G401 (cell line): ENCODE measurements at regions not wholly inside any gene's neighbourhood (a gene's known extent, or its start where the extent isn't known, plus 50 kb on each side); places are given as distances from the start of the nearest gene placed in this dataset.

Experiments
- DNase-seq: peaks from one replicate; pipeline ENCODE4 v3.0.0-alpha.2; 2015; ENCODE audit warnings: low spot score
- in situ Hi-C: cut with HindIII; loops from 2 replicates; pipeline ENCODE4 v1.10.0; 2016; ENCODE audit warnings: low sequenced_read_pairs, mixed read lengths

DNA sequence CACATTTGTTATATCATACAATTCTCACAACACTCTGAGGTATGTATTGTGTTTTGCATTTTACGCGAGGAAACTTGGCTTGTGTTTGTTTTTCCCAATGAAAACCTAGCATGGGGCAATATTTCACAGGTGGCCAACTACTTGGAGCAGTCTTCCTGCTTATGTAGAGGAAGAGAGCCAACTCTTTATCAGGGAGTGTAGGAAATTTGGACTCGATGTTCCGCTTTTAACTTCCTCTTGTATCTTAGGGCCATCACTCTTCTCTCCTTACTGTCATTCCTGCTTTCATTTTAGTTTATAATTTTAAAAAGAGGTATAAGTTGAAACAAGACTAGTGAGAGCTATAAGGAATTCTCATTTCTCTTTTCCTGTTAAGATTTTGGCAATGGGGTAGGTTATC, 107.7 kb upstream of the RPS6KA3 start:
- in situ Hi-C loops, result no loop called here
- DNase-seq, result peak; percentile 7

DNA sequence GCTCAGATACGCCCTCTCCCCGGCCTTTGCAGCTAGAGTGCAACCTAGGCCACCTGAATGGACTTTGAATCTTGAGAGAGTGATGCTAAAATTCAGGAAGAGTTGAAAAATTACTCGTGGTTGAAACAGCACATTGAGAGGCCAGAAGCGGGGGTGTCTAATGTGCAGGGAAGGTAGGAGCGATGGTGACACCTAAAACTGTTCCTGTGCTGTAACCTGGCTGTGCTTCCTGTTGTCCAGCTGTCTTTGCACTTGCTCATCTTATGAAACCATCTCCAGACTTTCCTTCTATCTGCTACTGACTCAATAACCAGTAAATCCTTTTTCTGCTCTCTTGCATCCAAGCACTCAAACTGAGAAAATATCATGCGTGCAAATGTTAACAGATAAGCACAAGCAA, 106.4 kb upstream of the RPS6KA3 start:
- DNase-seq, result no peak
- in situ Hi-C loops, result no loop called here

DNA sequence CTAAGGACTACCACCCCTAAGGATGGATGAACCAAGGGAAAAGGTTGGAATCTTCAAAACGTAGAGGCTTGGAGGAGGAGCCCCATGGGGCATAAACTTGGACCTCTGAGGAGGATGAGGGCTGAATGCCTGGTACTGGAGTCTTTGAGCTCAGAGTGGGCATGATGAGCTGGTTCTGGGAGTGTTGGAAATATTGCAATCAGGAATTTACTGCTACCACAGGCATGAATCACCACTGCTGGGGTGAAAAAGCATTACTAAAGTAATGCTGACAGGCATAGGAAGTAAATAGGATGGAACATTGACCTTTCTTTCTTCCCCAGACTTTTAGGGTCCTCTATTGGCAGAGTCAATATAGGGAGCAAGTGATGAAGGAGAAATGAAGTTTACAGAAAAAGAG, 105.8 kb upstream of the RPS6KA3 start:
- in situ Hi-C loops, result no loop called here
- DNase-seq, result no peak

DNA sequence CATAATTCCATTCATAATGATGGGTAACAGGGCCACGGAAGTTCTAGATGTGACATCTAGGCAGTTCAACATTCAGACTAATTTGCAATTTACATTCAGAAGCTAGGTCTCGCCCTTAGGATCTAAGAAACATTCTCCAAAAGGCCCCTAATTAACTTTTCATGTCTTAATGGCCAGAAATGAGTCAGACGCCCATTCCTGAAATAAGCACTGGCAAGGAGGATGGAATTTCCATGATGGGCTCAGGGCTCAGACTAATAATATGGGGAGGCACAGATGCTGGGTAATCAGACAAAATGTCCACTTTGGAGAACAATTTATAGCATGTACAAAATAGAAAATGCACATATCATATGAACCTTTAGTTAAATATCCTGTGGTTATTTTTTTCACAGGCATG, 102.8 kb upstream of the RPS6KA3 start:
- in situ Hi-C loops, result no loop called here
- DNase-seq, result no peak

DNA sequence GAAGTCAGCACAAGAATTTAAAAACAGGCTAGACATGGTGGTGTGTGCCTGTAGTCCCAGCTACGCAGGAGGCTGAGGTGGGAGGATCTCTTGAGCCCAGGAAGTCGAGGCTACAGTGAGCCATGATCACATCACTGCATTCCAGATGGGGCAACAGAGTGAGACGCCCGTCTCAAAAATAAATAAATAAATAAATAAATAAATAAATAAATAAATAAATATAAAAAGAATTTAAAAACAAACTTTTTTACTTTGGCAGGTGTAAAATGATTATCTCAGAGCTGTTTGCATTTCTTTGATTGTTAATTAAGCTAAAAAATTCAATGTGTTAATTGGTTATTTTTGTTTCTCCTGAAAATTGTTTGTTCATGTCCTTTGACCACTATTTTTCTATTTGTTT, 97.5 kb upstream of the RPS6KA3 start:
- in situ Hi-C loops, result no loop called here

DNA sequence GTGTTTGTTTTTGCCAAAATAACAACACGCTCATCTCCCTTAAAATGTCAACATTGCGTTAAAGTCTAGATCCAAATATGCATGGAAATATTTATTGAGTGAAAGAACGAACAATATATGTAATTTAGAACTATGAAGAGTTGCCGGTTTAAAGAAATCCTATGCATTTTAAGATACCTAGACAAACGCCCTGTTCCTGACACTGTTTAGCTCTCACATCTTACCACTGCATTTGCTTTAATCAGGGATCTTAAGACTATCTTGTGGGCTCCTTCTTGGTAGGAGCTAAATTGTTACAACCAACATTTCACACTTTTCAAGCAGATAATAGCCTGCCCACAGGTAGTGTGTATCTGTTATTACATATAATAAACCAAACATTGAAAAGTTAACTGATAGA, 96.6 kb upstream of the RPS6KA3 start:
- in situ Hi-C loops, result no loop called here
- no peak for DNase-seq

More for the DNA sequence above, 97.5 kb upstream of the RPS6KA3 start:
- DNase-seq, result no peak

DNA sequence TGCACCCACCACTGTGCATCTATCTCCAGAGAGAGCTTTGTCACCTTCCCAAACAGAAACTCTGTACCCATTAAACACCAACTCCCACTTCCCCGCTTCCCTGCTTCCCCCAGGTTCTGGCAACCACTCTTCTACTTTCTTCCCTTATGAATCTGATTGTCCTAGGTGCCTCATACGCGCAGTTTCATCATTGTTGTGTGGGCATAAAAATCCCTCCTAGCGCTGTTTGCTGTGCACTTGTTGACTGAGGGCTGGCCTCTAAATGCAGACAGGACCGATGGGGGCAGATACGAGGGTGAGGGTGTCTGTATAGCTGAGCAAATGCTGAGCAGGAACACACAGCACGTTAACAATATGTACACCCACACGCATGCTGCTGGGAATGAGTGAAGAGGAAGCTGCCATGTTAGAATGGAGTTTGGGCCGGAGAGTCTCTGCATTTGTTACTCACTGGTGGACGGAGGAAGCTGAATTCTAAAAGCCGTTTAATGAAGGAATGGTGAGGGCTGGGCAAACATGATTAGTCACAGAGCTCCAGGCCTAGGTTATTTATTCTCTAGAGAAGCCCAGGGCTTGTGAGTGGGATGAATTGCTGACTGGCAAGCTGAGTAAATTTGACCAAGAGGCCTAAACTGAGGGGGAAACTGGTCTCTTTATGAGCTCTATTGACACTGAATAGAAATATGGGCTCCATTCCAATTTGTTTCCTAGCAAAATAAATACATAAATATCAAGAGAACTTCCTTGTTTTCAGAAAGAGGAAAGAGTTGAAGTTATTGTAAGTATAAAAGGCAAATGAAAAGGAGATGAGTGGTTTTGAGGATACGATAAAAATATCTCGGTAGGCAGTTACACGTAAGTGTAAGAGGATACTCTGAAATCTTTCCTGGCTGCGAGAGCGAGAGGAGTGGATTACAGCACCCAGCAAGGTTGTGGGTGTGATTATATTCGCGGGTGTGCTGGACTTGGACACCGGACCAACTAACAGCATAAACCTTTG, 95.9 kb upstream of the RPS6KA3 start:
- in situ Hi-C loops, result no loop called here
- DNase-seq, result no peak

DNA sequence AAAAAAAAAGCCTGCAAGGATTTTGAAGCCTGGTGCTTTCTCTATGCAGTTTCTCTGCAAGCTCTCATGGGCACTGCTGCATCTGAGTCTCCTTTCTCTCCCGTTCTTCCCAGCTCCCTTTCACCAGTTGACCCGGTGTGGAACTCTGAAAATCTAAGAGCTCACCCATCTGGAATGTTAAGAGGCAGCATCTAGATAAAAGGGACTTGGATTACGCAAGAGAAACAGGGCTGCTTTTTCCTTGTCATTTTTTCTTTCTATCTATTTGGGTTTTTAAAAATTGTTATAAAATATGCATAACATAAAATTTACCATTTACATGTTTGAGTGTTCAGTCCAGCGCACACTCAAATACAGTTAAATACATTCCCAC, 95.2 kb upstream of the RPS6KA3 start:
- no peak for DNase-seq
- in situ Hi-C loops, result no loop called here

DNA sequence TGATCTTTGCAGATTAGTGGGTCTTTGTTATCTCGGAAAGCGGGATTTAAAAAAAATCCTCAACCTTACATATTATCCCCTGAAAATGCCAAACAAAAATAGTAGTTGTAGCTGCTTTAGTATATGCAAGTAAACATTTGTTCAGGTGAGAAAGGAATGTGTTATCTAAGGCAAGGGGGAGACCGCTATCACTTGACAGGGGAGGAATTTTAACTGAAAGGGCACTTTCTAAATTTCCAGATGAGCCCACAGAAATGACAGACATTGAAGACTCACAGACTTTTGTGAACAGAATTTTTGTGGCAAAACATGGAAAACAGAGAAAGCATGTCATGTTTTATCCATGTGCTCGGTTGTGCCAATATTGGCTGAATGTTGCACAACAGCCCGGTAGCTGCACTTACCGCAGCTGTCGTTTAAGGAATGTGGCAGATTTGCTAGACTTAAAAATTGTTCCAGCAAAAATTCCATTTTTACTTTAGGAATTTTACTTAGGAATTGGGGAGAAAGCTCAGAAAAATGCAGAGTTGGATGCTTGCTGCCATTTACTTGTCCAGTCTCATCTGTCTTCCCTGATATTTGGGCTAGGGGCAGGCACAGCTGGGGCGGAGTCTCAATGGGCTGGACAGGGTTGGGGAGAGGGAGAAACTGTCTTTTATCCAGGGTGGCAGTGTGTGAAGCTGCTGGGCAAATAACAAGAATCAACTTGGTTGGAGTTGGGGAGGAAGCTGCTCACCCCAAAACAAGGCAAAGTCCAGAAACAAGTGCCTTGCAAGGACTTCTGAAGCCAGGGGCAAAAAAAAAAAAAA, 94.6 kb upstream of the RPS6KA3 start:
- no peak for DNase-seq
- in situ Hi-C loops, result no loop called here

DNA sequence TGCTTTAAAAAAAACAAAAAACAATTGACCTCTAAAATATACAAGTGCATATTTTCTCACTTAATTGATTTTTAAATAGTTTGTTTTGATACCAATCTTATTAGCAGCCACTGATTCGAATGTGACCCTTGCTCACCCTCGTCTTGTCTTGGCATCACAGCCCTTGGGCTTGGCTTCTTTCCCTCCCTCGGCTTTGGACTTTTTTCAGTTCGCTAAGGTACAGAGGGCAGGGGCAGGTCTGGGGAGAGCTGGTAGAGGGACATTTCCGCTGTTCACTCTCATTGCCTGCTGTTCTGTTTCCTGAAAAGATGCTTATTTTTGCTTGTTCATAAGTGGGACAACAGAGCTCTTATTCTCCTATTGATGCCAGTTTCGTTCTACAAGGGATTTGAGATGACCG, 88.5 kb upstream of the RPS6KA3 start:
- no peak for DNase-seq
- in situ Hi-C loops, result no loop called here

DNA sequence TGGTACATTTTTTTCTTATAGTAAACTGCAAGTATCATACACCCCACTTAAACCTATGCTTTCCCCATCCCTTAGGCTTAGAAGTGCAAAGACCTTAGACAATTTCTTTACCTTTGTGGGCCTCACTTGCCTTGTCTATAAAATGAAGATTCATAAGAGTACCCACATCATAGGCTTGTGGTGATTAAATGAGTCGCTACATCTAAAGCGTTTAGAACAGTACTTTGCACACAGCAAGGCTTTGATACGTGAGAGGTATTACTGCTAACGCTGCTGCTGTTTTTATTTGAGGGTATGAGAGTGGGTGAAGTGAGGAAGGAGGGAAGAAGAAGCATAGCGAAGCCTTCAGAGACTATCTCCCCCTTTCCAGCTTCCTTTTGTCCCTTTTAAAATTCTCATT, 87.8 kb upstream of the RPS6KA3 start:
- in situ Hi-C loops, result no loop called here
- DNase-seq, result no peak

DNA sequence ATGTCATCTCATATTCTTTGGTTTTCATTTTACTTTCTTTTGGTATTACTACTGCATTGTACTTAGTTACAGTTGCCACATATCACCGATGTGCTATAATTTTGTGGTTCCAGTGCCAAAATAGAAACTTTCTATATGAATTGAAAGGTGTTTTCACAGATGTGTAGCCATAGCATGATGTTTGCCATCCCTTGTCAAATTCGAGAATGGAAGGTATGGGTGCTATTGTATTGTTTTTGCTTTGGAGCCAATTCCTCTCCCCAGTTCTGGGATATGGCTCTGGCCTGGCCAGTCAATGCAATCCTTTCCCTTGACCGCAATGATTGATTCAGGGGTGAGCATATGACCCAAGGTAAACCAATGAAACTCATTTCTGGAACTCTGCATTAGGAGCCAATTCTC, 86.2 kb upstream of the RPS6KA3 start:
- in situ Hi-C loops, result no loop called here

DNA sequence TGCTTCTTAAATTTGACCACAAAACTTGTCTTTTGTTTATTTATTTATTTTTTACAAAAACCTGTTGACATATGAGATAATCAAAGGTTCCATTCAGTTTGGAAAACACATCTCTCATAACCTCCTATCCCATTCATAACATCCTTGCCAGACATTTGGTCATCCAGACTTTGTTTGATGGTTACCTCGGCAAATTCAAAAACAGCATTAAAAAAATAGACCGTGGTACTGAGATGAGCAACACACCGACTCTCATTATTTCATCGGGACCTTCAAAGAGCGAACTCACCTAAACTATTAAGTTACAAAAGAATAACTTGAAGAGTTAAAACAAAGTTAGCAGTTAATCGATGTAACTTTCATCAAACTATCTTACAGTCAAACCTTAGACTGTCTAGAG, 85.8 kb upstream of the RPS6KA3 start:
- in situ Hi-C loops, result no loop called here
- DNase-seq, result no peak

More for the DNA sequence above, 86.2 kb upstream of the RPS6KA3 start:
- DNase-seq, result no peak

DNA sequence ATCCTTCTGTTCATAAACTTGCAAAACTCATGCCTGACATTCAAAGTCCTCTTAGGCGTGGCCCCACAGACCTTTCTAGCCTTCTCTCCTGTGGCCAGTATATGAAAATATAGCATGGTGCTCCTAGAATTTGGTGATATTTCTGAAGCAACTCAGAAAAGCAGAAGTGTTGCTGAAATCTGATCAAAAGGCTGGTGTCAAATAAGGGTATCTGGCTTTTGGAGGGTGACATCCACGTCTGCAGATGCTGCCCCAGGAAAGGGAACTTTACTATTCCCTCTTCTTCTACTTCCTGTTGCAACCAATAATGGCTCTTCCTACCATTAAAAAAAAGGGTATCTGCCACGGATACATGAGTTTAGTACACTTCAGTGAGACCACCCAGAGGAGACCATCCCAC, 83.9 kb upstream of the RPS6KA3 start:
- no peak for DNase-seq
- in situ Hi-C loops, result no loop called here

DNA sequence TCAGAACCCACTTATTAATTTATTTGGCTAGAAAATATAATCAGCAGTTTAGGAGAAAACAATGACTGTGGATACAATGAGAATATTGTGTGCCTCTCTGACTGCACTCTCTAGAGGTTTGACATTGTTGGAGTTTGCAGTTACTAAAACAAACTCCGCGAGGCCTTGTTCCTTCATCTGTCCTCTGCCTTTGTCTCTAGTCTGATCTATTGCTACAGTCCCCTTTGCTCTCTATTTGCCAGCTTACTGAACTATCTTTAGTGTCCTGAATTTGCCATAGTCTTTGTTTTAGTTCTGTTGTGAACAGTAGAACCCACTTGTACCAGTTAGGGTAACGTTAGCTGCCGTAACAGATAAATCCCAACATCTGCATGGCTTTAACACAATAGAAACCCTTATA, 81.4 kb upstream of the RPS6KA3 start:
- in situ Hi-C loops, result no loop called here
- no peak for DNase-seq

DNA sequence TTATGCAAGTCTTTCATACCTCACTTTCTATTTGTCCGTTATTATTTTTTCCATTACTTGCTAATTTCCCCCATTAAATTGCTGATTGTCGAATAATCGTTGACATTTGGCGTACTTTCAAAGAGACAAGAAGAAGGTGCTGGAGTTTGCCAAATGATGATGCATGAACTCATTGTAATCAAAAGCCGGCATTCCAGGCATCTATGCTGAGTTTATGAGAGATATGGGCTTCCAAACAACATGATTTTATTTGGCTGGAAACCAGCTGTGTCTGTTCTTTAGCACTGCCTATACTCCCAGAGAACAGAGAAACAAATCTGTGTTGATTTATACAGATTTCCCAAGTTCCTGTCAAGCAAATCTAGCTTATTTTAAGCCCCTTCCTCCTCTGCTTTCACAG, 80.8 kb upstream of the RPS6KA3 start:
- DNase-seq, result no peak
- in situ Hi-C loops, result no loop called here

DNA sequence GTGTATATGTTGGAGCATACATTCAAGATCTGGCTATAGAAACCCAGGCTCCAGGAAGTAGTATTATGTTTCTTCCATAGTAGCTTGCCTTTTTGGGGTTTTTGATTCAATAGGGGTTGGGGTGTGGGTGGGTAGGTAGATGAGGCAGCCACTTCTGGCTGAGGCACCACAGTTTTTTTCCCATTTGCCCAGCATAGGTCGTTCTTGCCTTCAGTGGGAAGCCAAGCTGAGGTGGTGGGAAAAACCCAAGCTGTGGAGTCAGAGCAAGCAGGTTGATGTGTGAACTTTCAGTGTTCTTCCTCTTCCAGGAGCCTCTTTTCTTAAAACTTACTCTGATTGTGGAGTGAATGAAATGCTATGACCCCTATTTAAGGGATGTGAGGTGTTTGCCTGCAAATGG, 67.0 kb upstream of the RPS6KA3 start:
- no peak for DNase-seq
- in situ Hi-C loops, result no loop called here

DNA sequence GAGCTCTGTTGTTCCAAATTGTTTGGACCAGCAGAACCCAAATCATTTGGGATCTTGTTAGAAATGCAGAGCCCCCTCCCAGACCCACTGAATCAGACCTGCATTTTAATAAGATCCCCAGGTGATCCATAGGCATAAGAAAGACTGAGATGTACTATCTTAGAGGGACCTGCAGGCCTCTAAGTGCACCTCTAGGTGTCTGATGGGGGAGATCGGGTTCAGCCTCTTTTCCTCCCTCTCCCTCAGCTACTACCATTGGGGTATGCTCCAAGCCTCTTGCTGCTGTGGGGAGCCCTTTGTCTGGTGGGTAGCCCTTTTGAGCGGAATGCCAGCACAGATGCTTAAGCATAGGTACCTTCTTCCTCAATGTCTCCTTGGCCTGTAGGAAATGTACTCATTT, 63.8 kb upstream of the RPS6KA3 start:
- DNase-seq, result no peak
- in situ Hi-C loops, result no loop called here

DNA sequence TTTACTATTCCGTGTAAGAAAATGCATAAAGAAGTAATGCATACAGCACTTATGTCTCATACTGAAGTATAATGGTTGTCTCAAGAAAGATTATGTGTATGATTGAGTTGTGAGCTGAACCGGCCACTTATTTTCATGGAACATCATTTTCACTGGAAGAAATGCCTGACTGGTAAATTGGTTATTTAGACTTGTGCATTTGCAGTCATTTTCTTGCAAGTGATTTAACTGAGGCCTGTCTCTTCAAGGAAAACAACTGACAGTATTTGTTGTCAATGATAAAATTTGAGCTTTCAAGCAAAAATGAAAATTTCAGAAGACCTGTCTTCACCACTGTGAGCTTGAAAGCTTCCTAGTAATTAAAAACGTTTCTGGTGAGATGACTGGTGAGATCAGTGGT, 62.7 kb upstream of the RPS6KA3 start:
- DNase-seq, result no peak
- in situ Hi-C loops, result no loop called here

DNA sequence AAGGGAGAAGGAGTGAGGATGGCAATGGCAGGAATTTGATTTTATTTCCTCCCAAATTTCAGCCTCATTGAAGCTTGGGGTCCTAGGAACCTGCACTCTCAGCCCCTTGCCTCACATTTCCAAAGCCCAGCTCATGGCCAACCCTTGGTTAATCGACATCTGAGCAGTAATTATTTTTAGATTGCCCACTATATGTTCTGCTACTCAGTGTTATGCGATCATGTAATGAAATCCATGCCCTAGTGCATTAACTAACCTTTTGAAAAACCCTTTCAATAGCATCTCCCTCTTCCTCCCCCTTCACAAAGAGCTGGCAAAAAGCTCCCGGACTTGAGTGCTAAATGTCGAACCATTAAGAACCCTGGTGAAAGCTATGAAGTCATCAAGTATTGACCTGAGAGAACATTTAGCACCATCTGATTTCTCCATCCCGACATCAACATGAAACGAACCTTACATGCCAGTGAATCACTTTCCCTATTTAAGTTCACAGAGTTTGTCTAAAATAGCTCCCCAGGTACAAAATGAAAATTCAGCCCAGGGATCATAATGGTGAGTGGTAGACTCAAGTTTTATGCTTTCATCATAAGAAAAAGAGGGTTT, 59.2 kb upstream of the RPS6KA3 start:
- DNase-seq, result no peak
- in situ Hi-C loops, result no loop called here
